SH-SY5Y (cell line): ENCODE measurements at regions not wholly inside any gene's neighbourhood (a gene's known extent, or its start where the extent isn't known, plus 50 kb on each side); places are given as distances from the start of the nearest gene placed in this dataset.

Experiments
- GATA2 ChIP-seq: IDR thresholded peaks from 2 replicates; pipeline ENCODE4 v1.6.1; 2011; ENCODE audit warnings: mild to moderate bottlenecking, low read depth, low read length
- GATA3 ChIP-seq: IDR thresholded peaks from 2 replicates; pipeline ENCODE4 v1.6.1; 2011; ENCODE audit warnings: low read depth, mild to moderate bottlenecking, low read length, moderate library complexity

- TF ChIP-seq GATA3 (no peak), GATA2 (no peak)
These were observed 1666.9 kb upstream of the CELF4 start for GRCh38 chr18:39232490-39232889.
